GM23338 (cell line): ENCODE measurements at regions not wholly inside any gene's neighbourhood (a gene's known extent, or its start where the extent isn't known, plus 50 kb on each side); places are given as distances from the start of the nearest gene placed in this dataset.

Experiments used
- ATAC-seq: fragments of 200-7000 bp; cut with Tn5 transposase; 3 replicates; pipeline ENCODE4 v1.9.1; 2020
- DNase-seq: peaks from one replicate; pipeline ENCODE4 v3.0.0-alpha.2; 2015; ENCODE audit warnings: low spot score
- H2AFZ ChIP-seq: fragments of 200-600 bp; sonication (generic); 2 replicates; pipeline ENCODE4 v1.8.0; 2016; ENCODE audit warnings: antibody characterized with exemption, mild to moderate bottlenecking, moderate library complexity
- H3F3A ChIP-seq: fragments of 200-600 bp; sonication (generic); replicated peaks from 2 replicates; pipeline ENCODE4 v1.8.0; 2017; ENCODE audit warnings: antibody characterized with exemption, mixed run types, low read depth
- H3K27ac ChIP-seq: fragments of 200-600 bp; sonication (generic); 2 replicates; pipeline ENCODE4 v1.6.1; 2016; ENCODE audit warnings: low read depth
- H3K27me3 ChIP-seq: fragments of 200-600 bp; sonication (generic); 2 replicates; pipeline ENCODE4 v1.8.0; 2016; ENCODE audit warnings: mild to moderate bottlenecking, mixed run types, moderate library complexity; ENCODE audit not compliant: insufficient read depth
- H3K36me3 ChIP-seq: fragments of 200-600 bp; sonication (generic); 2 replicates; pipeline ENCODE4 v1.8.0; 2016; ENCODE audit warnings: mild to moderate bottlenecking; ENCODE audit not compliant: insufficient read depth
- H3K4me1 ChIP-seq: fragments of 200-600 bp; sonication (generic); 2 replicates; pipeline ENCODE4 v1.8.0; 2016; ENCODE audit warnings: mild to moderate bottlenecking, moderate library complexity; ENCODE audit not compliant: insufficient read depth
- H3K4me2 ChIP-seq: fragments of 200-600 bp; sonication (generic); 2 replicates; pipeline ENCODE4 v1.7.1; 2017; ENCODE audit warnings: mixed run types
- H3K4me3 ChIP-seq: fragments of 200-600 bp; sonication (generic); 2 replicates; pipeline ENCODE4 v1.6.1; 2016; ENCODE audit warnings: mixed run types
- H3K79me2 ChIP-seq: fragments of 200-600 bp; sonication (generic); replicated peaks from 2 replicates; pipeline ENCODE4 v1.8.0; 2017; ENCODE audit warnings: mild to moderate bottlenecking; ENCODE audit not compliant: insufficient read depth
- H3K9me2 ChIP-seq: fragments of 200-600 bp; sonication (generic); 2 replicates; pipeline ENCODE4 v1.8.0; 2017; ENCODE audit not compliant: insufficient read depth
- H4K20me1 ChIP-seq: fragments of 200-600 bp; sonication (generic); replicated peaks from 2 replicates; pipeline ENCODE4 v1.8.0; 2017; ENCODE audit warnings: mild to moderate bottlenecking; ENCODE audit not compliant: insufficient read depth
- H3K27ac Mint-ChIP-seq: 2 replicates; pipeline ENCODE4 v1.8.0; 2020; ENCODE audit warnings: inconsistent platforms, mild to moderate bottlenecking, moderate library complexity, mixed read lengths
- H3K27me3 Mint-ChIP-seq: 3 replicates; pipeline ENCODE4 v1.8.0; 2022; ENCODE audit warnings: low read depth, mild to moderate bottlenecking, moderate library complexity, mixed read lengths, inconsistent platforms; ENCODE audit not compliant: insufficient read depth, poor library complexity
- H3K36me3 Mint-ChIP-seq: 3 replicates; pipeline ENCODE4 v1.8.0; 2021; ENCODE audit warnings: low read depth, mild to moderate bottlenecking, inconsistent platforms, moderate library complexity, mixed read lengths
- H3K4me1 Mint-ChIP-seq: 3 replicates; pipeline ENCODE4 v1.8.0; 2020; ENCODE audit warnings: mild to moderate bottlenecking, inconsistent platforms, mixed read lengths
- H3K4me3 Mint-ChIP-seq: 3 replicates; pipeline ENCODE4 v1.8.0; 2021; ENCODE audit warnings: moderate library complexity, mild to moderate bottlenecking, inconsistent platforms, mixed read lengths
- H3K9me3 Mint-ChIP-seq: 3 replicates; pipeline ENCODE4 v1.8.0; 2020; ENCODE audit warnings: moderate library complexity, mild to moderate bottlenecking, inconsistent platforms, mixed read lengths
- CREB1 ChIP-seq: fragments of 250-450 bp; sonication (Bioruptor Pico); IDR thresholded peaks from 2 replicates; pipeline ENCODE4 v1.5.0; 2020; ENCODE audit warnings: low read depth, mild to moderate bottlenecking, moderate library complexity
- CTCF ChIP-seq, 2 experiments: fragments of 200-600 bp in 1 of 2; sonication (generic) in 1 of 2; conservative IDR thresholded peaks; 2 replicates each; pipeline versions ENCODE4 v1.5.1 to v1.6.1; 2016 to 2017; ENCODE audit warnings: antibody characterized with exemption in 2 of 2, low read depth in 2 of 2, mild to moderate bottlenecking in 2 of 2, moderate library complexity in 1 of 2
- ETS1 ChIP-seq: IDR thresholded peaks from 2 replicates; pipeline ENCODE4 v1.6.1; 2016; ENCODE audit warnings: antibody characterized with exemption
- EZH2 ChIP-seq: fragments of 200-600 bp; sonication (generic); IDR thresholded peaks from one replicate; pipeline ENCODE4 v1.8.0; 2017; ENCODE audit warnings: antibody characterized with exemption, mild to moderate bottlenecking, low read depth; ENCODE audit not compliant: unreplicated experiment
- EZH2phosphoT487 ChIP-seq: fragments of 200-600 bp; sonication (generic); IDR thresholded peaks from one replicate; pipeline ENCODE4 v1.8.1; 2018; ENCODE audit warnings: antibody characterized with exemption; ENCODE audit not compliant: unreplicated experiment
- REST ChIP-seq: IDR thresholded peaks from one replicate; pipeline ENCODE4 v1.6.1; 2018; ENCODE audit warnings: antibody characterized with exemption; ENCODE audit not compliant: unreplicated experiment
- STAT1 ChIP-seq: IDR thresholded peaks from one replicate; pipeline ENCODE4 v1.6.1; 2016; ENCODE audit warnings: antibody characterized with exemption; ENCODE audit not compliant: unreplicated experiment
- ZNF114 ChIP-seq: fragments of 250-450 bp; sonication (Bioruptor Pico); IDR thresholded peaks from 2 replicates; pipeline ENCODE4 v1.5.0; 2020; ENCODE audit warnings: mild to moderate bottlenecking, moderate library complexity
- ZNF331 ChIP-seq: fragments of 250-450 bp; sonication (Bioruptor Pico); IDR thresholded peaks from 2 replicates; pipeline ENCODE4 v1.5.0; 2020; ENCODE audit warnings: low read depth, mild to moderate bottlenecking, moderate library complexity
- ZNF462 ChIP-seq: fragments of 250-450 bp; sonication (Bioruptor Pico); IDR thresholded peaks from 2 replicates; pipeline ENCODE4 v1.5.0; 2020; ENCODE audit warnings: mild to moderate bottlenecking, moderate library complexity

GRCh38 chr7:81467964-81468363, 301.9 kb downstream of the HGF start (continued):
- TF ChIP-seq ZNF462 (no peak), STAT1 (no peak), CREB1 (no peak), ETS1 (no peak), CTCF (conservative IDR thresholded peaks at IDR 0.05; ENCODE audit: low read depth in 2 of 2) (no peak)

GRCh38 chr7:81462672-81463071, 307.2 kb downstream of the HGF start:
- Mint-ChIP-seq H3K4me3 (no peak overlapping the region), H3K4me1 (no peaks in the 10 kb centered on the region), H3K9me3 (no peaks in the 10 kb centered on the region), H3K36me3 (no peaks in the 10 kb centered on the region), H3K27ac (no peak overlapping the region), H3K27me3 (no peaks in the 10 kb centered on the region)
- no peaks in the 10 kb centered on the region for H3K9me2 ChIP-seq
- H3K27ac ChIP-seq = no peak overlapping the region
- H3K4me1 ChIP-seq = no peaks in the 10 kb centered on the region
- no peaks in the 10 kb centered on the region for H4K20me1 ChIP-seq
- no peak overlapping the region for H3K4me3 ChIP-seq
- no peaks in the 10 kb centered on the region for H3K27me3 ChIP-seq
- DNase-seq (no peak), ATAC-seq (no peak)
- no peaks in the 10 kb centered on the region for H3K36me3 ChIP-seq
- no peak overlapping the region for H3K4me2 ChIP-seq
- H2AFZ ChIP-seq = no peak overlapping the region
- no peaks in the 10 kb centered on the region for H3K79me2 ChIP-seq
- no peaks in the 10 kb centered on the region for H3F3A ChIP-seq
- no peak for TF ChIP-seq REST
- no peak for TF ChIP-seq ZNF331 (CRISPR knock-in tag)
- no peak for TF ChIP-seq ZNF114 (CRISPR knock-in tag)
- TF ChIP-seq EZH2 = no peak
- no peak for TF ChIP-seq EZH2phosphoT487
